ENCODE measurements at regions not wholly inside any gene's neighbourhood (a gene's known extent, or its start where the extent isn't known, plus 50 kb on each side); places are given as distances from the start of the nearest gene placed in this dataset.

GRCh38 chr5:133806847-133807246 is 161.6 kb downstream of the C5orf15 start:
- no peaks in the 10 kb centered on the region for H3K36me3 ChIP-seq (ENCODE audit: insufficient read depth, low read length)
- H2AFZ ChIP-seq (ENCODE audit: low read depth, low read length), result no peak overlapping the region
- H3K79me2 ChIP-seq (replicated peaks; ENCODE audit: insufficient read depth, low read length), result no peaks in the 10 kb centered on the region
- no peak overlapping the region for H3K4me3 ChIP-seq (ENCODE audit: low read length)
- no peak overlapping the region for H3K27ac ChIP-seq (ENCODE audit: low read length)
- no peaks in the 10 kb centered on the region for H3K27me3 ChIP-seq (ENCODE audit: insufficient read depth, low read depth, low read length)
- H4K20me1 ChIP-seq (ENCODE audit: insufficient read depth), result no peaks in the 10 kb centered on the region
- no peak overlapping the region for H3K9ac ChIP-seq (ENCODE audit: low read length)
- H3K9me3 ChIP-seq (ENCODE audit: low read length), result no peaks in the 10 kb centered on the region
- no peak overlapping the region for H3K4me2 ChIP-seq (ENCODE audit: low read length)
- H3K9me2 ChIP-seq (ENCODE audit: insufficient read depth, low read length), result no peaks in the 10 kb centered on the region
- TF ChIP-seq TAF1 (IDR thresholded peaks at IDR 0.05; ENCODE audit: low read depth) (no peak), EP300 (conservative IDR thresholded peaks at IDR 0.05; ENCODE audit: poor library complexity, severe bottlenecking) (no peak), RAD21 (conservative IDR thresholded peaks at IDR 0.05) (no peak)
- TF ChIP-seq, protein P1, sequence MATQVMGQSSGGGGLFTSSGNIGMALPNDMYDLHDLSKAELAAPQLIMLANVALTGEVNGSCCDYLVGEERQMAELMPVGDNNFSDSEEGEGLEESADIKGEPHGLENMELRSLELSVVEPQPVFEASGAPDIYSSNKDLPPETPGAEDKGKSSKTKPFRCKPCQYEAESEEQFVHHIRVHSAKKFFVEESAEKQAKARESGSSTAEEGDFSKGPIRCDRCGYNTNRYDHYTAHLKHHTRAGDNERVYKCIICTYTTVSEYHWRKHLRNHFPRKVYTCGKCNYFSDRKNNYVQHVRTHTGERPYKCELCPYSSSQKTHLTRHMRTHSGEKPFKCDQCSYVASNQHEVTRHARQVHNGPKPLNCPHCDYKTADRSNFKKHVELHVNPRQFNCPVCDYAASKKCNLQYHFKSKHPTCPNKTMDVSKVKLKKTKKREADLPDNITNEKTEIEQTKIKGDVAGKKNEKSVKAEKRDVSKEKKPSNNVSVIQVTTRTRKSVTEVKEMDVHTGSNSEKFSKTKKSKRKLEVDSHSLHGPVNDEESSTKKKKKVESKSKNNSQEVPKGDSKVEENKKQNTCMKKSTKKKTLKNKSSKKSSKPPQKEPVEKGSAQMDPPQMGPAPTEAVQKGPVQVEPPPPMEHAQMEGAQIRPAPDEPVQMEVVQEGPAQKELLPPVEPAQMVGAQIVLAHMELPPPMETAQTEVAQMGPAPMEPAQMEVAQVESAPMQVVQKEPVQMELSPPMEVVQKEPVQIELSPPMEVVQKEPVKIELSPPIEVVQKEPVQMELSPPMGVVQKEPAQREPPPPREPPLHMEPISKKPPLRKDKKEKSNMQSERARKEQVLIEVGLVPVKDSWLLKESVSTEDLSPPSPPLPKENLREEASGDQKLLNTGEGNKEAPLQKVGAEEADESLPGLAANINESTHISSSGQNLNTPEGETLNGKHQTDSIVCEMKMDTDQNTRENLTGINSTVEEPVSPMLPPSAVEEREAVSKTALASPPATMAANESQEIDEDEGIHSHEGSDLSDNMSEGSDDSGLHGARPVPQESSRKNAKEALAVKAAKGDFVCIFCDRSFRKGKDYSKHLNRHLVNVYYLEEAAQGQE (IDR thresholded peaks at IDR 0.05; ENCODE audit: borderline replicate concordance), result no peak
- no peaks in the 10 kb centered on the region for H3F3A ChIP-seq (ENCODE audit: insufficient read depth, low read length, poor library complexity, severe bottlenecking)

DNA sequence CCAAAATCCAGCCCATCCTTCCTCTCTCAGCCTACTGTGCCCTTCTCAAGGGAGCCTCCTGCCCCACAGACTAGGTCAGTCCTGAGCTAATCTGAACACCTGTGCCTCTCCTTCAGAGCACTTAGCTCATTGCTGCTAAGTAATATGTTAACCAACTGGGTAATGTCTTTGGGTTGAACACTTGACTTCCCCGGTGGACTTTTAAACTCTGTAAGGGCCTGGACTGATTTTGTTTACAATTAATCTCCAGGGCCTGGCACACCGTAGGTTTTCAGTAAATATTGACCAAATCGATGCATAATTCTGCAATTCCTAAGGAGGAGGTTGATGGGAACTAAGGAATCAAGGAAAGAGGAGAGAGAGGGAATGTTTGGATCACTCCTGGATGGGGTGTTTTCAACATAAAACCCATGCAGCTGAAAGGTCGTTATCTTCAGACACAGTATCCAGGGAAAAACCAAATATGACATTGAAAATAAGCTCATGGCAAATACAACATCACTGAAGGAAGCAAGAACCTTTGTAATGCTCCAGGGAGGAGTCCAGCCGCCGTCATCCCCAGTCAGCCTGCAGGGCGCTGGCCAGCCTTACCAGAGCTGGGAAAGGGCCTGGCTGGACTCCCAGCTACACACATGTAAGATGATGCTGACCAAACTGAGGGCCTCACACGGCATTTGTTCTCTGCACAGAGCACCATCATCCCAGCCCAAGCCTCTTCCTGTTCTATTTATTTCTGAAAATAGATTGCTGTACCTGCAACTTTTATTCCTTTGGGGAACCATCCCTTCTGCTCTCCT is 166.3 kb downstream of the C5orf15 start:
- Histone ChIP-seq H3K36me3 (ENCODE audit: insufficient read depth, low read length) (no peaks in the 10 kb centered on the region), H3F3A (ENCODE audit: insufficient read depth, low read length, poor library complexity, severe bottlenecking) (no peaks in the 10 kb centered on the region), H3K27ac (ENCODE audit: low read length) (no peak overlapping the region), H3K9me3 (ENCODE audit: low read length) (no peaks in the 10 kb centered on the region), H3K27me3 (ENCODE audit: insufficient read depth, low read depth, low read length) (no peaks in the 10 kb centered on the region), H3K9ac (ENCODE audit: low read length) (no peak overlapping the region), H3K9me2 (ENCODE audit: insufficient read depth, low read length) (no peaks in the 10 kb centered on the region), H4K20me1 (ENCODE audit: insufficient read depth) (no peaks in the 10 kb centered on the region), H3K4me2 (ENCODE audit: low read length) (no peak overlapping the region), H2AFZ (ENCODE audit: low read depth, low read length) (no peak overlapping the region), H3K4me3 (ENCODE audit: low read length) (no peak overlapping the region), H3K79me2 (replicated peaks; ENCODE audit: insufficient read depth, low read length) (no peaks in the 10 kb centered on the region)
- no peak for TF ChIP-seq EP300 (conservative IDR thresholded peaks at IDR 0.05; ENCODE audit: poor library complexity, severe bottlenecking)
- TF ChIP-seq POLR2AphosphoS5 (IDR thresholded peaks at IDR 0.05), result no peak
- no peak for TF ChIP-seq TAF1 (IDR thresholded peaks at IDR 0.05; ENCODE audit: low read depth)
- no peak for TF ChIP-seq EZH2 (IDR thresholded peaks at IDR 0.05; ENCODE audit: borderline replicate concordance, insufficient read depth, low read length, poor library complexity, severe bottlenecking)
- TF ChIP-seq, protein P1 (IDR thresholded peaks at IDR 0.05; ENCODE audit: borderline replicate concordance), result no peak
- no peak for TF ChIP-seq SMC3 (conservative IDR thresholded peaks at IDR 0.05; ENCODE audit: poor library complexity)
- TF ChIP-seq, protein P2, sequence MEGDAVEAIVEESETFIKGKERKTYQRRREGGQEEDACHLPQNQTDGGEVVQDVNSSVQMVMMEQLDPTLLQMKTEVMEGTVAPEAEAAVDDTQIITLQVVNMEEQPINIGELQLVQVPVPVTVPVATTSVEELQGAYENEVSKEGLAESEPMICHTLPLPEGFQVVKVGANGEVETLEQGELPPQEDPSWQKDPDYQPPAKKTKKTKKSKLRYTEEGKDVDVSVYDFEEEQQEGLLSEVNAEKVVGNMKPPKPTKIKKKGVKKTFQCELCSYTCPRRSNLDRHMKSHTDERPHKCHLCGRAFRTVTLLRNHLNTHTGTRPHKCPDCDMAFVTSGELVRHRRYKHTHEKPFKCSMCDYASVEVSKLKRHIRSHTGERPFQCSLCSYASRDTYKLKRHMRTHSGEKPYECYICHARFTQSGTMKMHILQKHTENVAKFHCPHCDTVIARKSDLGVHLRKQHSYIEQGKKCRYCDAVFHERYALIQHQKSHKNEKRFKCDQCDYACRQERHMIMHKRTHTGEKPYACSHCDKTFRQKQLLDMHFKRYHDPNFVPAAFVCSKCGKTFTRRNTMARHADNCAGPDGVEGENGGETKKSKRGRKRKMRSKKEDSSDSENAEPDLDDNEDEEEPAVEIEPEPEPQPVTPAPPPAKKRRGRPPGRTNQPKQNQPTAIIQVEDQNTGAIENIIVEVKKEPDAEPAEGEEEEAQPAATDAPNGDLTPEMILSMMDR (IDR thresholded peaks at IDR 0.05; ENCODE audit: poor library complexity, severe bottlenecking), result no peak
- no peak for TF ChIP-seq RAD21 (conservative IDR thresholded peaks at IDR 0.05)
- TF ChIP-seq MXI1 (conservative IDR thresholded peaks at IDR 0.05; ENCODE audit: poor library complexity, severe bottlenecking), result no peak

Measured in neural cell (in vitro differentiated cells).